Spleen (tissue), 11 donors: ENCODE measurements at regions not wholly inside any gene's neighbourhood (a gene's known extent, or its start where the extent isn't known, plus 50 kb on each side); places are given as distances from the start of the nearest gene placed in this dataset.
A peak's percentile ranks its signal among the peaks of the same experiment; 100 is the strongest.

Source experiments
- DNase-seq: peaks from one replicate; pipeline ENCODE4 v3.0.0-alpha.2; 2020
- H3K27ac ChIP-seq, 8 donors: fragments of 200-600 bp; sonication (generic) in 7 of 8; 1 replicate in 4 of 8; 2 replicates in 4 of 8; pipeline versions ENCODE4 v1.5.0 to v1.8.0; 2016 to 2021; ENCODE audit warnings: inconsistent platforms in 4 of 8, mild to moderate bottlenecking in 4 of 8, moderate library complexity in 1 of 8
- H3K27me3 ChIP-seq, 7 donors: fragments of 200-600 bp; sonication (generic) in 6 of 7; replicated peaks in 1 of 7; 1 replicate in 4 of 7; 2 replicates in 3 of 7; pipeline versions ENCODE4 v1.5.0 to v1.8.0; 2016 to 2021; ENCODE audit warnings: inconsistent platforms in 3 of 7, mild to moderate bottlenecking in 1 of 7
- H3K36me3 ChIP-seq, 6 donors: fragments of 200-600 bp; sonication (generic) in 5 of 6; 1 replicate in 4 of 6; 2 replicates in 2 of 6; pipeline versions ENCODE4 v1.5.0 to v1.8.0; 2016 to 2021; ENCODE audit warnings: inconsistent platforms in 2 of 6
- H3K4me1 ChIP-seq, 6 donors: fragments of 200-600 bp; sonication (generic) in 5 of 6; 1 replicate in 3 of 6; 2 replicates in 3 of 6; pipeline versions ENCODE4 v1.5.0 to v1.8.0; 2016 to 2021; ENCODE audit warnings: inconsistent platforms in 3 of 6
- H3K4me3 ChIP-seq, 8 donors: fragments of 200-600 bp; sonication (generic) in 7 of 8; 1 replicate in 4 of 8; 2 replicates in 4 of 8; pipeline versions ENCODE4 v1.5.0 to v1.8.0; 2016 to 2021; ENCODE audit warnings: inconsistent platforms in 4 of 8, mild to moderate bottlenecking in 4 of 8, moderate library complexity in 2 of 8
- H3K9me3 ChIP-seq, 8 donors: fragments of 200-600 bp; sonication (generic) in 7 of 8; 1 replicate in 4 of 8; 2 replicates in 4 of 8; pipeline versions ENCODE4 v1.5.0 to v1.8.0; 2016 to 2021; ENCODE audit warnings: inconsistent platforms in 4 of 8
- CTCF ChIP-seq, 11 experiments: fragments of 200-600 bp in 7 of 11; fragments of 450-650 bp in 4 of 11; sonication (generic) in 4 of 11; IDR thresholded peaks in 8 of 11; conservative IDR thresholded peaks in 3 of 11; 1 replicate in 7 of 11; 2 replicates in 4 of 11; pipeline versions ENCODE4 v1.4.0 to v1.8.0; 2016 to 2021; ENCODE audit warnings: antibody characterized with exemption in 11 of 11, inconsistent platforms in 4 of 11, mild to moderate bottlenecking in 1 of 11
- POLR2A ChIP-seq, 3 donors: fragments of 450-650 bp; IDR thresholded peaks; one replicate each; pipeline ENCODE4 v1.5.1; 2017; ENCODE audit warnings: antibody characterized with exemption in 3 of 3, mild to moderate bottlenecking in 1 of 3
- POLR2AphosphoS5 ChIP-seq, 3 donors: sonication (generic); formaldehyde crosslinking; IDR thresholded peaks; one replicate each; pipeline ENCODE4 v1.5.1; 2017; ENCODE audit warnings: antibody characterized with exemption in 3 of 3
- WGBS, 5 donors: extraction: QIAGEN DNeasy Blood & Tissue Kit in 3 of 5; methylation state at CpG; one replicate each; pipeline versions ENCODE4 v1.1.5 to v1.1.7; 2013 to 2018; 5-methylcytosine and 5-hydroxymethylcytosine counted together
- intact Hi-C: fragments of 100-400 bp; cut with DNase I; formaldehyde crosslinking; loops from one replicate; pipeline ENCODE4 v1.15.0; 2023; ENCODE audit warnings: low total_unique reads
- donor health status: healthy with polysubstance abuse.
- donor health status: DM: no; HTN: no; CAD: no; lungs with moderate emphysema.
- donor health status: DM: no; HTN: no; CAD: no.
- donor health status: Bipolar disorder and iron deficiency.
- donor health status: healthy.
- donor health status: DM: no; HTN: no; CAD: no.
- donor health status: DM: yes; HTN: yes; CAD: no.

DNA sequence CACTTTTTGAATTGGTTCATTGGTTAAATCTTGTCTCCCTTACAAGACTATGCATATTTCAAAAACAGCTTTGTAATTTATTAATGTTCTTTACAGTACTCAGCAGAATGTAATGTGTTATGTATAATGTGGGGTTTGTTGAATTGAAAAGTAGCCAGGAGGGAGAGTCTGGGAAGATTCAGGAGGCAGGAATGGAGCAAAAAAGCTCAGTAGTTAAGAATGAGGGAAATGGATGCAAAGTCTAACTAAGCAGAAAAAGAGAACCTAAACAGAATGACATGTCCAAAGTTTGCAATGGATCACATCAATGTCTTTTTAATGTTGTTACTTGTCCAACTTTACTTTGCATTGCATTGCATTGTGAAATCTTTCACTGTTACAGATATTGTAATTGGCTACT is 86.5 kb upstream of the CARD18 start:
- no peak for DNase-seq

DNA sequence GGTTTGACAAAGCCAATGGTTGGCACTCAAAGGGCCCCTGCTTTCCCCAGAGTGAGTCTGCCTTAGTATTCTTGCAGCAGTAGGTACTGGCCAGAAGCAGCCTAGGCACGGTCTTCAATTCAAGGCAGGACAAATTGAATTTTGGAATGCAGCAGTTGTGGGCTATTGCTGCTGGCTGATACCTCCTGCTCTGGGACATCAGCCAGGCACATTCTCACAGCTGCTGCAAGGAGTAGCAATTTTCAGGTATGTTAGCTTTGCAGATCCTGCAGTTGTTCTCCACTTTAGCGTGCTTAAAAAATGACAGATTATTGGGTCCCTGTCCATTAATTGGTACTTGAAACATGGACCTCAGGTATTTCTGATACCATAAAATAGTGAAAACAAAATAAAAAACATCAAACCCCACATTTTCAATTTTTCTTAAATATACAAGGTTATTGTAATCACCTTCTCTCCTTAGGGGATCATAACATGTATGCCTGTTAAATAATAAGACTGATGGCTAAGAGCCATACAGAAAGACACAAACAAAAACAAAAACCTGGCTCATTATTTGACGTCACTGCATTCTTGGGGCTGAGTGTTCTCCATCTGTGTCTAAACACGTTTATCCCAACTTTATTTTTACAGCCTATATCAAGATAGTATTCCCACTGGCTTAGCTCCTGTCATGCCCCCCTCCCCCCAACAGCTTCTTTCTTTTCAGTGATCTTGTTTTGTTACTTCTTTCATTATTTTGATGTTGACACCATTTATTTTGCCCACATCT is 85.1 kb upstream of the CARD18 start:
- no peak for TF ChIP-seq POLR2A (IDR thresholded peaks at IDR 0.05)
- TF ChIP-seq CTCF (IDR thresholded peaks at IDR 0.05 in 8 of 11, conservative IDR thresholded peaks at IDR 0.05 in 3 of 11), result no peak
- TF ChIP-seq POLR2AphosphoS5 (IDR thresholded peaks at IDR 0.05), result no peak
- no peak overlapping the region for H3K4me3 ChIP-seq
- 82 to 94% (median 84%) methylated on average over 4 of the region's 4 CpGs for WGBS, 5 donors
- H3K9me3 ChIP-seq, result no peaks in the 10 kb centered on the region
- peaks cover 0 to 17% (median 5%) of the 10 kb centered on the region in 6 donors for H3K4me1 ChIP-seq
- no peaks in the 10 kb centered on the region for H3K27me3 ChIP-seq
- DNase-seq, result no peak
- no peaks in the 10 kb centered on the region for H3K36me3 ChIP-seq
- no peak overlapping the region for H3K27ac ChIP-seq
- intact Hi-C loops, result no loop called here

More for the DNA sequence above, 86.5 kb upstream of the CARD18 start:
- H3K27ac ChIP-seq, result no peak overlapping the region
- no peaks in the 10 kb centered on the region for H3K36me3 ChIP-seq
- H3K27me3 ChIP-seq, result no peaks in the 10 kb centered on the region
- peaks cover 0 to 3% (median 0%) of the 10 kb centered on the region in 6 donors for H3K4me1 ChIP-seq
- TF ChIP-seq POLR2A (IDR thresholded peaks at IDR 0.05) (no peak), CTCF (IDR thresholded peaks at IDR 0.05 in 8 of 11, conservative IDR thresholded peaks at IDR 0.05 in 3 of 11) (no peak), POLR2AphosphoS5 (IDR thresholded peaks at IDR 0.05) (no peak)
- no peak overlapping the region for H3K4me3 ChIP-seq
- intact Hi-C loops, result no loop called here
- H3K9me3 ChIP-seq, result no peaks in the 10 kb centered on the region

DNA sequence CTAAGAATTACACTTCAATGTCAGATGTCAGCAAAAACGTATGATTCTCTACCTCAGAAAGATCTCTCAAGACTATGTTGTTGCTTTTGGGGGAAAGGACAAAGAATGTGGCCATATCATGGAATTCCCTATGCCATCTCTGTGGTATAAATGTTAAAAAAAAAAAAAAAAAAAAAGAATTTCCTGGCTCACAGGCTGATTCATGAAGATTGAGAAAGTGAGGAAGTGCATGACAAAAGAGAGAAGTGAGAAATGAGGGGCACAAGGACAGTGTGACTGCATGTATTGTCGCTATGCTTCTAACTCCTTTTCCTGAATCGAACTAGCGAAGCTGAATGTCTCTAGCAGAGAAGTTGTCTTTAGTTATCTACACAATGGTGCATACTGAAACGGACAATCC is 80.6 kb upstream of the CARD18 start:
- no peaks in the 10 kb centered on the region for H3K9me3 ChIP-seq
- H3K36me3 ChIP-seq, result no peaks in the 10 kb centered on the region
- peak overlapping the region in 7 of 8 donors; percentile 22 to 85 (median 54) for H3K27ac ChIP-seq
- WGBS, 5 donors, result 17 to 35% (median 27%) methylated on average over 5 of the region's 5 CpGs
- no peaks in the 10 kb centered on the region for H3K27me3 ChIP-seq
- H3K4me1 ChIP-seq, result peaks cover 0 to 20% (median 5%) of the 10 kb centered on the region in 6 donors
- DNase-seq, result no peak
- H3K4me3 ChIP-seq, result no peak overlapping the region
- intact Hi-C loops, result no loop called here
- TF ChIP-seq POLR2AphosphoS5 (IDR thresholded peaks at IDR 0.05) (no peak), POLR2A (IDR thresholded peaks at IDR 0.05) (no peak), CTCF (IDR thresholded peaks at IDR 0.05 in 8 of 11, conservative IDR thresholded peaks at IDR 0.05 in 3 of 11) (no peak)

- Histone ChIP-seq H3K4me1 (peaks cover 0 to 20% (median 5%) of the 10 kb centered on the region in 6 donors), H3K36me3 (no peaks in the 10 kb centered on the region), H3K27me3 (no peaks in the 10 kb centered on the region), H3K27ac (peak overlapping the region in 7 of 8 donors; percentile 22 to 85 (median 54)), H3K4me3 (no peak overlapping the region), H3K9me3 (no peaks in the 10 kb centered on the region)
- 90 to 94% (median 93%) methylated on average over 7 of the region's 7 CpGs for WGBS, 5 donors
- DNase-seq, result peak; percentile 56
- intact Hi-C loops, result no loop called here
- TF ChIP-seq POLR2A (IDR thresholded peaks at IDR 0.05) (no peak), CTCF (IDR thresholded peaks at IDR 0.05 in 8 of 11, conservative IDR thresholded peaks at IDR 0.05 in 3 of 11) (no peak), POLR2AphosphoS5 (IDR thresholded peaks at IDR 0.05) (no peak)
Observed at GRCh38 chr11:105219670-105220069, 80.1 kb upstream of the CARD18 start.
